Liver (tissue), 8 donors: ENCODE measurements at regions not wholly inside any gene's neighbourhood (a gene's known extent, or its start where the extent isn't known, plus 50 kb on each side); places are given as distances from the start of the nearest gene placed in this dataset.

Experiments used
- DNase-seq: peaks from one replicate; pipeline ENCODE4 v3.0.0-alpha.2; 2017; ENCODE audit warnings: low spot score
- H3K27ac ChIP-seq, 2 donors: one replicate each; pipeline ENCODE4 v1.7.0; 2013; ENCODE audit warnings: inconsistent platforms in 2 of 2, low read length in 2 of 2, control low read depth in 1 of 2, low read depth in 1 of 2, mild to moderate bottlenecking in 1 of 2
- H3K27me3 ChIP-seq, 4 donors: one replicate each; pipeline versions ENCODE4 v1.6.1 to v1.7.0; 2013; ENCODE audit warnings: low read length in 3 of 4, inconsistent platforms in 1 of 4, mild to moderate bottlenecking in 1 of 4, moderate library complexity in 1 of 4; ENCODE audit not compliant: control insufficient read depth in 4 of 4, insufficient read depth in 4 of 4
- H3K36me3 ChIP-seq, 4 donors: one replicate each; pipeline versions ENCODE4 v1.6.1 to v1.7.0; 2013; ENCODE audit warnings: low read length in 3 of 4, mild to moderate bottlenecking in 3 of 4, low read depth in 1 of 4, moderate library complexity in 1 of 4; ENCODE audit not compliant: control insufficient read depth in 4 of 4, insufficient read depth in 3 of 4
- H3K4me1 ChIP-seq, 4 donors: one replicate each; pipeline versions ENCODE4 v1.6.1 to v1.7.0; 2013; ENCODE audit warnings: low read length in 3 of 4, mild to moderate bottlenecking in 3 of 4, moderate library complexity in 1 of 4; ENCODE audit not compliant: control insufficient read depth in 4 of 4, insufficient read depth in 4 of 4
- H3K4me3 ChIP-seq, 3 donors: one replicate each; pipeline versions ENCODE4 v1.6.1 to v1.7.0; 2013; ENCODE audit warnings: low read length in 3 of 3, control low read depth in 1 of 3, low read depth in 1 of 3, mild to moderate bottlenecking in 1 of 3
- H3K9ac ChIP-seq, 2 donors: one replicate each; pipeline ENCODE4 v1.7.0; 2013; ENCODE audit warnings: low read length in 2 of 2, mild to moderate bottlenecking in 2 of 2, moderate library complexity in 2 of 2, control low read depth in 1 of 2, low read depth in 1 of 2
- H3K9me3 ChIP-seq, 4 donors: one replicate each; pipeline versions ENCODE4 v1.6.1 to v1.7.0; 2013; ENCODE audit warnings: low read length in 3 of 4; ENCODE audit not compliant: control insufficient read depth in 4 of 4
- EGR1 ChIP-seq, 2 donors: IDR thresholded peaks; 2 replicates each; pipeline ENCODE4 v1.6.1; 2016 to 2018; ENCODE audit warnings: antibody characterized with exemption in 2 of 2, low read depth in 2 of 2
- FOXA1 ChIP-seq: IDR thresholded peaks from 2 replicates; pipeline ENCODE4 v1.6.1; 2016; ENCODE audit warnings: antibody characterized with exemption
- FOXA2 ChIP-seq: IDR thresholded peaks from 2 replicates; pipeline ENCODE4 v1.6.1; 2016; ENCODE audit warnings: antibody characterized with exemption
- GABPA ChIP-seq, 2 donors: IDR thresholded peaks in 1 of 2; conservative IDR thresholded peaks in 1 of 2; 2 replicates each; pipeline ENCODE4 v1.6.1; 2016; ENCODE audit warnings: antibody characterized with exemption in 2 of 2, mild to moderate bottlenecking in 1 of 2, moderate library complexity in 1 of 2
- HNF4A ChIP-seq, 2 donors: conservative IDR thresholded peaks; 2 replicates each; pipeline ENCODE4 v1.6.1; 2016; ENCODE audit warnings: antibody characterized with exemption in 2 of 2, mild to moderate bottlenecking in 2 of 2
- HNF4G ChIP-seq: IDR thresholded peaks from 2 replicates; pipeline ENCODE4 v1.6.1; 2016; ENCODE audit warnings: antibody characterized with exemption
- JUND ChIP-seq, 2 donors: IDR thresholded peaks; 2 replicates each; pipeline ENCODE4 v1.6.1; 2016; ENCODE audit warnings: antibody characterized with exemption in 2 of 2
- NR2F2 ChIP-seq: IDR thresholded peaks from 2 replicates; pipeline ENCODE4 v1.6.1; 2016; ENCODE audit warnings: antibody characterized with exemption
- RAD21 ChIP-seq, 2 donors: IDR thresholded peaks; 2 replicates each; pipeline ENCODE4 v1.6.1; 2016; ENCODE audit warnings: antibody characterized with exemption in 2 of 2, mild to moderate bottlenecking in 2 of 2
- RXRA ChIP-seq, 2 donors: IDR thresholded peaks; 2 replicates each; pipeline ENCODE4 v1.6.1; 2017 to 2018; ENCODE audit warnings: antibody characterized with exemption in 2 of 2, mild to moderate bottlenecking in 1 of 2
- SP1 ChIP-seq: IDR thresholded peaks from 2 replicates; pipeline ENCODE4 v1.6.1; 2018; ENCODE audit warnings: antibody characterized with exemption, mild to moderate bottlenecking
- TAF1 ChIP-seq: conservative IDR thresholded peaks from 2 replicates; pipeline ENCODE4 v1.6.1; 2016; ENCODE audit warnings: antibody characterized with exemption, mild to moderate bottlenecking
- YY1 ChIP-seq: IDR thresholded peaks from 2 replicates; pipeline ENCODE4 v1.6.1; 2016; ENCODE audit warnings: antibody characterized with exemption, mild to moderate bottlenecking
- WGBS: extraction: QIAGEN DNeasy Blood & Tissue Kit; methylation state at CpG from one replicate; pipeline ENCODE4 v1.1.7; 2013; 5-methylcytosine and 5-hydroxymethylcytosine counted together
- TF ChIP-seq, protein P1 (sequence below): IDR thresholded peaks from 2 replicates; pipeline ENCODE4 v1.6.1; 2016; ENCODE audit warnings: antibody characterized with exemption, mild to moderate bottlenecking
- TF ChIP-seq, protein P2 (sequence below): IDR thresholded peaks from 2 replicates; pipeline ENCODE4 v1.6.1; 2016; ENCODE audit warnings: antibody characterized with exemption
- TF ChIP-seq, protein P3 (sequence below): fragments of 150-350 bp; IDR thresholded peaks from 2 replicates; pipeline ENCODE4 v1.5.1; 2017; ENCODE audit warnings: improper control_type of control experiment, low read depth, low read length; ENCODE audit not compliant: missing input control
- TF ChIP-seq, protein P4 (sequence below): IDR thresholded peaks from 2 replicates; pipeline ENCODE4 v1.6.1; 2016; ENCODE audit warnings: antibody characterized with exemption
- TF ChIP-seq, protein P5 (sequence below): IDR thresholded peaks from 2 replicates; pipeline ENCODE4 v1.6.1; 2016; ENCODE audit warnings: antibody characterized with exemption
- donor health status: healthy.
- donor health status: healthy.
- donor health status: healthy.
- donor health status: healthy.
- donor health status: healthy.

DNA sequence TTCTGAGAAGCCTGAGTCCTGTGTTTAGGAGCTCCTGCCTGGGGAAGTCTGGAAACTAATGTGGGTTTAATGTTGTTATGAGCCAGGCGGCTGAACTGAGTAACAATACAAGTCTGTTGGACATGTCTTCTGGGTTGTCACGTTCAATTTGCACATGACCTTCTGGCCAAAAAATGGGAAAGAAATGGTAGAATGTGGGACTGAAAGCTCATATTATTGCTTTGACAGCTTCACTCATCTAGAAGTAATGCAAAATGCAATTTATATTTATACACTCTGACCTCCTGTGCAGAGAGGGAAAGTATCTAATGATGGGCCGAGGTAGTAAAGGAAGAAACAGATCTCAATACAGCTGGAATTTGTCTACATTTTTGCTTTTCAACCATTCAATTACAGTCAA, 75.8 kb downstream of the NR2F2 start:
- 91% methylated on average over 3 of the region's 3 CpGs for WGBS
- H3K9ac ChIP-seq, result no peak overlapping the region
- H3K27me3 ChIP-seq, result peaks cover 3 to 16% (median 12%) of the 10 kb centered on the region in 4 donors
- TF ChIP-seq, protein P1, sequence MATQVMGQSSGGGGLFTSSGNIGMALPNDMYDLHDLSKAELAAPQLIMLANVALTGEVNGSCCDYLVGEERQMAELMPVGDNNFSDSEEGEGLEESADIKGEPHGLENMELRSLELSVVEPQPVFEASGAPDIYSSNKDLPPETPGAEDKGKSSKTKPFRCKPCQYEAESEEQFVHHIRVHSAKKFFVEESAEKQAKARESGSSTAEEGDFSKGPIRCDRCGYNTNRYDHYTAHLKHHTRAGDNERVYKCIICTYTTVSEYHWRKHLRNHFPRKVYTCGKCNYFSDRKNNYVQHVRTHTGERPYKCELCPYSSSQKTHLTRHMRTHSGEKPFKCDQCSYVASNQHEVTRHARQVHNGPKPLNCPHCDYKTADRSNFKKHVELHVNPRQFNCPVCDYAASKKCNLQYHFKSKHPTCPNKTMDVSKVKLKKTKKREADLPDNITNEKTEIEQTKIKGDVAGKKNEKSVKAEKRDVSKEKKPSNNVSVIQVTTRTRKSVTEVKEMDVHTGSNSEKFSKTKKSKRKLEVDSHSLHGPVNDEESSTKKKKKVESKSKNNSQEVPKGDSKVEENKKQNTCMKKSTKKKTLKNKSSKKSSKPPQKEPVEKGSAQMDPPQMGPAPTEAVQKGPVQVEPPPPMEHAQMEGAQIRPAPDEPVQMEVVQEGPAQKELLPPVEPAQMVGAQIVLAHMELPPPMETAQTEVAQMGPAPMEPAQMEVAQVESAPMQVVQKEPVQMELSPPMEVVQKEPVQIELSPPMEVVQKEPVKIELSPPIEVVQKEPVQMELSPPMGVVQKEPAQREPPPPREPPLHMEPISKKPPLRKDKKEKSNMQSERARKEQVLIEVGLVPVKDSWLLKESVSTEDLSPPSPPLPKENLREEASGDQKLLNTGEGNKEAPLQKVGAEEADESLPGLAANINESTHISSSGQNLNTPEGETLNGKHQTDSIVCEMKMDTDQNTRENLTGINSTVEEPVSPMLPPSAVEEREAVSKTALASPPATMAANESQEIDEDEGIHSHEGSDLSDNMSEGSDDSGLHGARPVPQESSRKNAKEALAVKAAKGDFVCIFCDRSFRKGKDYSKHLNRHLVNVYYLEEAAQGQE, result no peak
- TF ChIP-seq SP1 (no peak), FOXA2 (no peak)
- TF ChIP-seq, protein P2, sequence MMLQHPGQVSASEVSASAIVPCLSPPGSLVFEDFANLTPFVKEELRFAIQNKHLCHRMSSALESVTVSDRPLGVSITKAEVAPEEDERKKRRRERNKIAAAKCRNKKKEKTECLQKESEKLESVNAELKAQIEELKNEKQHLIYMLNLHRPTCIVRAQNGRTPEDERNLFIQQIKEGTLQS, result no peak
- no peak overlapping the region for H3K27ac ChIP-seq
- peaks cover 3 to 13% (median 10%) of the 10 kb centered on the region in 4 donors for H3K4me1 ChIP-seq
- H3K36me3 ChIP-seq, result no peaks in the 10 kb centered on the region
- H3K4me3 ChIP-seq, result no peak overlapping the region
- no peak for DNase-seq
- H3K9me3 ChIP-seq, result no peaks in the 10 kb centered on the region

DNA sequence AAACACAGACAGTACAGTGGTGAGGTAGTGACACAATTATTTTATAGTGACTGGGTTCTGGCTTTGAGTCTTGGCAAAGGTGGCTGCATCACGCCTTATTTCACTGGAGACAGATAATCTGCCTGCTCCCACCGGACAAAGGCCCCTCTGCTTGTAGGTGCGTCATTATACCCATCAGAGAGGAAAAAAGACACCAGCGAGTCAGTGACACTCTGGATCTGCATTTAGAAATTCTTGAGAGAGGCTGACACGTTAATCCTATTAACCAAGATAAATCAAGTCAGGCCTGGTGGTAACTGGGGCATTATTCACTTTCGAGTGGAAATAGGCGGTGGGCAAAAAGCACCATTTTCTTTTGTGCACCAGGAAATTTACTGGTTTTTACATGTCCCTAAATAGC, 76.2 kb downstream of the NR2F2 start:
- Histone ChIP-seq H3K9ac (no peak overlapping the region), H3K27ac (no peak overlapping the region), H3K4me3 (no peak overlapping the region), H3K27me3 (peaks cover 3 to 19% (median 14%) of the 10 kb centered on the region in 4 donors), H3K9me3 (no peaks in the 10 kb centered on the region), H3K36me3 (no peaks in the 10 kb centered on the region), H3K4me1 (peaks cover 3 to 13% (median 10%) of the 10 kb centered on the region in 4 donors)
- TF ChIP-seq FOXA2, result no peak
- no peak for TF ChIP-seq SP1
- TF ChIP-seq YY1, result no peak
- TF ChIP-seq RXRA (IDR thresholded peaks at IDR 0.05), result no peak
- no peak for TF ChIP-seq RAD21 (IDR thresholded peaks at IDR 0.05)
- TF ChIP-seq, protein P2, result no peak
- TF ChIP-seq HNF4G, result no peak
- TF ChIP-seq TAF1, result no peak
- TF ChIP-seq EGR1 (IDR thresholded peaks at IDR 0.05; ENCODE audit: low read depth in 2 of 2), result no peak
- no peak for TF ChIP-seq JUND (IDR thresholded peaks at IDR 0.05)
- no peak for TF ChIP-seq HNF4A (conservative IDR thresholded peaks at IDR 0.05)
- TF ChIP-seq, protein P1, result no peak
- TF ChIP-seq NR2F2, result no peak
- no peak for TF ChIP-seq FOXA1
- TF ChIP-seq, protein P3, sequence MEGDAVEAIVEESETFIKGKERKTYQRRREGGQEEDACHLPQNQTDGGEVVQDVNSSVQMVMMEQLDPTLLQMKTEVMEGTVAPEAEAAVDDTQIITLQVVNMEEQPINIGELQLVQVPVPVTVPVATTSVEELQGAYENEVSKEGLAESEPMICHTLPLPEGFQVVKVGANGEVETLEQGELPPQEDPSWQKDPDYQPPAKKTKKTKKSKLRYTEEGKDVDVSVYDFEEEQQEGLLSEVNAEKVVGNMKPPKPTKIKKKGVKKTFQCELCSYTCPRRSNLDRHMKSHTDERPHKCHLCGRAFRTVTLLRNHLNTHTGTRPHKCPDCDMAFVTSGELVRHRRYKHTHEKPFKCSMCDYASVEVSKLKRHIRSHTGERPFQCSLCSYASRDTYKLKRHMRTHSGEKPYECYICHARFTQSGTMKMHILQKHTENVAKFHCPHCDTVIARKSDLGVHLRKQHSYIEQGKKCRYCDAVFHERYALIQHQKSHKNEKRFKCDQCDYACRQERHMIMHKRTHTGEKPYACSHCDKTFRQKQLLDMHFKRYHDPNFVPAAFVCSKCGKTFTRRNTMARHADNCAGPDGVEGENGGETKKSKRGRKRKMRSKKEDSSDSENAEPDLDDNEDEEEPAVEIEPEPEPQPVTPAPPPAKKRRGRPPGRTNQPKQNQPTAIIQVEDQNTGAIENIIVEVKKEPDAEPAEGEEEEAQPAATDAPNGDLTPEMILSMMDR, result no peak
- TF ChIP-seq, protein P4, sequence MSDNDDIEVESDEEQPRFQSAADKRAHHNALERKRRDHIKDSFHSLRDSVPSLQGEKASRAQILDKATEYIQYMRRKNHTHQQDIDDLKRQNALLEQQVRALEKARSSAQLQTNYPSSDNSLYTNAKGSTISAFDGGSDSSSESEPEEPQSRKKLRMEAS, result no peak
- TF ChIP-seq, protein P5, sequence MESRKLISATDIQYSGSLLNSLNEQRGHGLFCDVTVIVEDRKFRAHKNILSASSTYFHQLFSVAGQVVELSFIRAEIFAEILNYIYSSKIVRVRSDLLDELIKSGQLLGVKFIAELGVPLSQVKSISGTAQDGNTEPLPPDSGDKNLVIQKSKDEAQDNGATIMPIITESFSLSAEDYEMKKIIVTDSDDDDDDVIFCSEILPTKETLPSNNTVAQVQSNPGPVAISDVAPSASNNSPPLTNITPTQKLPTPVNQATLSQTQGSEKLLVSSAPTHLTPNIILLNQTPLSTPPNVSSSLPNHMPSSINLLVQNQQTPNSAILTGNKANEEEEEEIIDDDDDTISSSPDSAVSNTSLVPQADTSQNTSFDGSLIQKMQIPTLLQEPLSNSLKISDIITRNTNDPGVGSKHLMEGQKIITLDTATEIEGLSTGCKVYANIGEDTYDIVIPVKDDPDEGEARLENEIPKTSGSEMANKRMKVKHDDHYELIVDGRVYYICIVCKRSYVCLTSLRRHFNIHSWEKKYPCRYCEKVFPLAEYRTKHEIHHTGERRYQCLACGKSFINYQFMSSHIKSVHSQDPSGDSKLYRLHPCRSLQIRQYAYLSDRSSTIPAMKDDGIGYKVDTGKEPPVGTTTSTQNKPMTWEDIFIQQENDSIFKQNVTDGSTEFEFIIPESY, result no peak
- TF ChIP-seq GABPA (IDR thresholded peaks at IDR 0.05 in 1 of 2, conservative IDR thresholded peaks at IDR 0.05 in 1 of 2), result no peak
- WGBS, result 84% methylated on average over 7 of the region's 7 CpGs
- DNase-seq, result no peak
